ENCODE measurements at regions not wholly inside any gene's neighbourhood (a gene's known extent, or its start where the extent isn't known, plus 50 kb on each side); places are given as distances from the start of the nearest gene placed in this dataset.

- intact Hi-C loops (cut with micrococcal nuclease): no loop called here
- CTCF ChIA-PET (ENCODE audit: low intra/inter-chr PET ratio): no interaction called here
- H4K20me1 ChIP-seq (replicated peaks; ENCODE audit: control insufficient read depth, insufficient read depth, low read length): no peaks in the 10 kb centered on the region
- DNase-seq (ENCODE audit: extremely low read depth in 1 of 4, low spot score in 3 of 4) (no peak), FAIRE-seq (no peak), ATAC-seq (no peak)
- in situ Hi-C loops (cut with MboI): no loop called here
- H3K4me2 ChIP-seq (ENCODE audit: insufficient read depth, low read length): no peak overlapping the region
- no peak overlapping the region for H3K9ac ChIP-seq (ENCODE audit: insufficient read depth in 1 of 2, low read depth in 2 of 2, low read length in 2 of 2)
- no peaks in the 10 kb centered on the region for H3K9me1 ChIP-seq (ENCODE audit: control insufficient read depth, insufficient read depth, low read length)
- no peak overlapping the region for H2AFZ ChIP-seq (ENCODE audit: low read depth, low read length)
- no peaks in the 10 kb centered on the region for H3K27me3 ChIP-seq (ENCODE audit: control insufficient read depth in 2 of 2, insufficient read depth in 2 of 2, low read length in 2 of 2)
- H3K79me2 ChIP-seq (ENCODE audit: control insufficient read depth, insufficient read depth, low read length): no peaks in the 10 kb centered on the region
- no TSS peak for BruUV-seq (replicated peaks)
- POLR2A ChIA-PET: no interaction called here
- no peak overlapping the region for H3K4me3 ChIP-seq
- TF ChIP-seq MCM5 (IDR thresholded peaks at IDR 0.05; ENCODE audit: low read depth): no peak
- TF ChIP-seq DPF2 (IDR thresholded peaks at IDR 0.05): no peak
- TF ChIP-seq ZFPM2 (CRISPR knock-in tag; IDR thresholded peaks at IDR 0.05): no peak
- no peak for TF ChIP-seq MBD2 (IDR thresholded peaks at IDR 0.05; ENCODE audit: borderline replicate concordance, low read depth)
- TF ChIP-seq, protein P1, sequence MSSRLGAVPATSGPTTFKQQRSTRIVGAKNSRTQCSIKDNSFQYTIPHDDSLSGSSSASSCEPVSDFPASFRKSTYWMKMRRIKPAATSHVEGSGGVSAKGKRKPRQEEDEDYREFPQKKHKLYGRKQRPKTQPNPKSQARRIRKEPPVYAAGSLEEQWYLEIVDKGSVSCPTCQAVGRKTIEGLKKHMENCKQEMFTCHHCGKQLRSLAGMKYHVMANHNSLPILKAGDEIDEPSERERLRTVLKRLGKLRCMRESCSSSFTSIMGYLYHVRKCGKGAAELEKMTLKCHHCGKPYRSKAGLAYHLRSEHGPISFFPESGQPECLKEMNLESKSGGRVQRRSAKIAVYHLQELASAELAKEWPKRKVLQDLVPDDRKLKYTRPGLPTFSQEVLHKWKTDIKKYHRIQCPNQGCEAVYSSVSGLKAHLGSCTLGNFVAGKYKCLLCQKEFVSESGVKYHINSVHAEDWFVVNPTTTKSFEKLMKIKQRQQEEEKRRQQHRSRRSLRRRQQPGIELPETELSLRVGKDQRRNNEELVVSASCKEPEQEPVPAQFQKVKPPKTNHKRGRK (tag; IDR thresholded peaks at IDR 0.05): no peak
- TF ChIP-seq CSDE1 (IDR thresholded peaks at IDR 0.05): no peak
- TF ChIP-seq ILK (tag; IDR thresholded peaks at IDR 0.05; ENCODE audit: borderline replicate concordance, low read depth): no peak
- TF ChIP-seq NR2F6 (CRISPR knock-in tag; IDR thresholded peaks at IDR 0.05): no peak
- TF ChIP-seq RAD51 (IDR thresholded peaks at IDR 0.05; ENCODE audit: borderline replicate concordance, low read depth): no peak
- H3K36me3 ChIP-seq (ENCODE audit: control insufficient read depth, insufficient read depth, low read length): no peaks in the 10 kb centered on the region
- H3K9me3 ChIP-seq (replicated peaks; ENCODE audit: control insufficient read depth, insufficient read depth, low read depth, low read length): no peaks in the 10 kb centered on the region
- H3K27ac ChIP-seq (ENCODE audit: extremely low read depth, low read depth, low read length): no peak overlapping the region
- WGBS (ENCODE audit: insufficient coverage, low coverage, missing lambda C conversion rate): 0% methylated on average over 3 of the region's 3 CpGs
- no peaks in the 10 kb centered on the region for H3K4me1 ChIP-seq (replicated peaks in 1 of 2; ENCODE audit: control insufficient read depth in 2 of 2, insufficient read depth in 2 of 2, low read length in 2 of 2)
Observed at GRCh38 chr11:133657054-133657453, 124.8 kb upstream of the OPCML start.
